Fibroblast of villous mesenchyme (primary cell): ENCODE measurements at regions not wholly inside any gene's neighbourhood (a gene's known extent, or its start where the extent isn't known, plus 50 kb on each side); places are given as distances from the start of the nearest gene placed in this dataset.
A peak's percentile ranks its signal among the peaks of the same experiment; 100 is the strongest.

Source experiments
- DNase-seq: peaks from one replicate; pipeline ENCODE4 v3.0.0-alpha.2; 2010; ENCODE audit warnings: low read depth
- H3K4me3 ChIP-seq: 2 replicates; pipeline ENCODE4 v1.5.1; 2011; ENCODE audit warnings: low read depth, mild to moderate bottlenecking, low read length
- CTCF ChIP-seq: IDR thresholded peaks from 2 replicates; pipeline ENCODE4 v1.5.1; 2012; ENCODE audit warnings: low read depth, mild to moderate bottlenecking, low read length; ENCODE audit not compliant: insufficient read depth

- H3K4me3 ChIP-seq = no peak overlapping the region
- TF ChIP-seq CTCF = no peak
- no peak for DNase-seq
Measured at GRCh38 chr14:100669011-100669412, 57.7 kb upstream of the DLK1 start.

- no peak for DNase-seq
- H3K4me3 ChIP-seq = no peak overlapping the region
- no peak for TF ChIP-seq CTCF
Measured at GRCh38 chr14:100669468-100669867, 57.2 kb upstream of the DLK1 start.

- peak; percentile 5 for TF ChIP-seq CTCF
- DNase-seq = no peak
- H3K4me3 ChIP-seq = no peak overlapping the region
Measured at GRCh38 chr14:100670017-100670752, 56.5 kb upstream of the DLK1 start.

- no peak for TF ChIP-seq CTCF
- H3K4me3 ChIP-seq = no peak overlapping the region
- no peak for DNase-seq
Measured at GRCh38 chr14:100670753-100671049, 56.0 kb upstream of the DLK1 start.

- no peak for DNase-seq
- no peak overlapping the region for H3K4me3 ChIP-seq
- TF ChIP-seq CTCF = no peak
Measured at GRCh38 chr14:100671386-100671901, 55.2 kb upstream of the DLK1 start.

GRCh38 chr14:100671906-100672305, 54.8 kb upstream of the DLK1 start:
- no peak for DNase-seq

More at GRCh38 chr14:100671906-100672305, 54.8 kb upstream of the DLK1 start:
- H3K4me3 ChIP-seq = no peak overlapping the region
- no peak for TF ChIP-seq CTCF
